Lung (tissue), 11 donors: ENCODE measurements at regions not wholly inside any gene's neighbourhood (a gene's known extent, or its start where the extent isn't known, plus 50 kb on each side); places are given as distances from the start of the nearest gene placed in this dataset.

ENCODE experiments used
- ATAC-seq: fragments of 200-7000 bp; cut with Tn5 transposase; one replicate; pipeline ENCODE4 v1.9.1; 2020; ENCODE audit warnings: moderate number of reproducible peaks; ENCODE audit not compliant: insufficient read depth, low FRiP score
- DNase-seq, 3 donors: peaks; one replicate each; pipeline ENCODE4 v3.0.0-alpha.2; 2013 to 2017
- H3K27ac ChIP-seq, 2 donors: one replicate each; pipeline ENCODE4 v1.5.1; 2013; ENCODE audit warnings: mild to moderate bottlenecking in 2 of 2, moderate library complexity in 2 of 2, control low read depth in 1 of 2, inconsistent platforms in 1 of 2, low read depth in 1 of 2, low read length in 1 of 2
- H3K27me3 ChIP-seq, 3 donors: one replicate each; pipeline ENCODE4 v1.5.1; 2013; ENCODE audit warnings: low read length in 2 of 3; ENCODE audit not compliant: control insufficient read depth in 3 of 3, insufficient read depth in 3 of 3
- H3K36me3 ChIP-seq, 4 donors: one replicate each; pipeline ENCODE4 v1.5.1; 2013; ENCODE audit warnings: low read length in 4 of 4, mild to moderate bottlenecking in 1 of 4, moderate library complexity in 1 of 4; ENCODE audit not compliant: control insufficient read depth in 4 of 4, insufficient read depth in 4 of 4
- H3K4me1 ChIP-seq, 5 donors: one replicate each; pipeline ENCODE4 v1.5.1; 2013; ENCODE audit warnings: low read length in 5 of 5, mild to moderate bottlenecking in 2 of 5, moderate library complexity in 1 of 5; ENCODE audit not compliant: control insufficient read depth in 5 of 5, insufficient read depth in 5 of 5
- H3K4me3 ChIP-seq: one replicate; pipeline ENCODE4 v1.5.1; 2013; ENCODE audit warnings: mild to moderate bottlenecking, control low read depth, moderate library complexity
- H3K9ac ChIP-seq, 2 donors: one replicate each; pipeline ENCODE4 v1.5.1; 2013; ENCODE audit warnings: low read length in 2 of 2, control low read depth in 1 of 2; ENCODE audit not compliant: insufficient read depth in 1 of 2
- H3K9me3 ChIP-seq, 4 donors: one replicate each; pipeline ENCODE4 v1.5.1; 2013; ENCODE audit warnings: low read length in 3 of 4, mild to moderate bottlenecking in 1 of 4, moderate library complexity in 1 of 4; ENCODE audit not compliant: control insufficient read depth in 4 of 4, insufficient read depth in 3 of 4
- WGBS, 2 donors: extraction: QIAGEN DNeasy Blood & Tissue Kit; methylation state at CpG; one replicate each; pipeline ENCODE4 v1.1.7; 2013; 5-methylcytosine and 5-hydroxymethylcytosine counted together
- TF ChIP-seq, protein P1 (sequence below): IDR thresholded peaks from 2 replicates; pipeline ENCODE4 v1.5.1; 2012; ENCODE audit warnings: mild to moderate bottlenecking; ENCODE audit errors: control extremely low read depth, extremely low read depth
- donor health status: control.
- donor health status: control.
- donor health status: Bipolar disorder and iron deficiency.
- donor health status: healthy.
- donor health status: DM: yes; HTN: yes; CAD: no.

- no peak overlapping the region for H3K4me3 ChIP-seq
- no peak overlapping the region for H3K27ac ChIP-seq
- DNase-seq (no peak), ATAC-seq (no peak)
- WGBS, 2 donors, result 87 to 96% methylated on average over 1 of the region's 1 CpG
- peaks cover 0 to 1% (median 0%) of the 10 kb centered on the region in 4 donors for H3K9me3 ChIP-seq
- TF ChIP-seq, protein P1, sequence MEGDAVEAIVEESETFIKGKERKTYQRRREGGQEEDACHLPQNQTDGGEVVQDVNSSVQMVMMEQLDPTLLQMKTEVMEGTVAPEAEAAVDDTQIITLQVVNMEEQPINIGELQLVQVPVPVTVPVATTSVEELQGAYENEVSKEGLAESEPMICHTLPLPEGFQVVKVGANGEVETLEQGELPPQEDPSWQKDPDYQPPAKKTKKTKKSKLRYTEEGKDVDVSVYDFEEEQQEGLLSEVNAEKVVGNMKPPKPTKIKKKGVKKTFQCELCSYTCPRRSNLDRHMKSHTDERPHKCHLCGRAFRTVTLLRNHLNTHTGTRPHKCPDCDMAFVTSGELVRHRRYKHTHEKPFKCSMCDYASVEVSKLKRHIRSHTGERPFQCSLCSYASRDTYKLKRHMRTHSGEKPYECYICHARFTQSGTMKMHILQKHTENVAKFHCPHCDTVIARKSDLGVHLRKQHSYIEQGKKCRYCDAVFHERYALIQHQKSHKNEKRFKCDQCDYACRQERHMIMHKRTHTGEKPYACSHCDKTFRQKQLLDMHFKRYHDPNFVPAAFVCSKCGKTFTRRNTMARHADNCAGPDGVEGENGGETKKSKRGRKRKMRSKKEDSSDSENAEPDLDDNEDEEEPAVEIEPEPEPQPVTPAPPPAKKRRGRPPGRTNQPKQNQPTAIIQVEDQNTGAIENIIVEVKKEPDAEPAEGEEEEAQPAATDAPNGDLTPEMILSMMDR, result no peak
- no peaks in the 10 kb centered on the region for H3K36me3 ChIP-seq
- H3K4me1 ChIP-seq, result peaks cover 0 to 4% (median 0%) of the 10 kb centered on the region in 5 donors
- H3K27me3 ChIP-seq, result no peaks in the 10 kb centered on the region
- H3K9ac ChIP-seq, result no peak overlapping the region
Observed at GRCh38 chr5:167286891-167287290, 1004.6 kb upstream of the WWC1 start.

DNA sequence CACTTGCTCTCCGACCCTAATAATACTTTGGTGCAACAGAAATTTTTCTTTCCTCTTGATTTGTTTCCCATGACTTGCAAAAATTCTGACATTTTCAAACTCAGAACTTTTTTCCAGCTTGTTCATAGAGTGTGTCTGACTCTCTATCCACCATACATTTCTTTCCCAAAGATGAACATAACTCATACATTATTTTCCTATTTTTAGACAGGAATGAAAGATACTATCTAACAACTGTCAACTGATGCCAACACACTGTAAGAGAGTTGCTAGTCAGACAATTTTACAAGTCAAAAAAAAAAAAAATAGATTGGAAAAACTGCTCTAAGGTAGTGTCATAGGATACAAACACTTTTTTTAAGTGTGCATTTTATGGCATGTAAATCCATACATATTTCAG, 1001.0 kb upstream of the WWC1 start:
- peaks cover 0 to 2% (median 0%) of the 10 kb centered on the region in 4 donors for H3K9me3 ChIP-seq
- no peak overlapping the region for H3K4me3 ChIP-seq
- H3K4me1 ChIP-seq, result peaks cover 0 to 20% (median 2%) of the 10 kb centered on the region in 5 donors
- no peak overlapping the region for H3K9ac ChIP-seq
- DNase-seq, result no peak
- H3K27ac ChIP-seq, result no peak overlapping the region
- ATAC-seq, result no peak
- H3K36me3 ChIP-seq, result no peaks in the 10 kb centered on the region
- 93% methylated on average over 1 of the region's 1 CpG for WGBS, 2 donors
- H3K27me3 ChIP-seq, result no peaks in the 10 kb centered on the region
- TF ChIP-seq, protein P1, result no peak

- Histone ChIP-seq H3K9ac (no peak overlapping the region), H3K4me3 (no peak overlapping the region), H3K4me1 (peaks cover 0 to 28% (median 2%) of the 10 kb centered on the region in 5 donors), H3K9me3 (peaks cover 0 to 2% (median 0%) of the 10 kb centered on the region in 4 donors), H3K27me3 (no peaks in the 10 kb centered on the region), H3K27ac (peak overlapping the region in 1 of 2 donors; percentile 56), H3K36me3 (no peaks in the 10 kb centered on the region)
- TF ChIP-seq, protein P1, result no peak
- 57 to 61% methylated on average over 3 of the region's 3 CpGs for WGBS, 2 donors
- DNase-seq, result peak; percentile 24 to 94 (median 91)
- peak; percentile 34 for ATAC-seq
Observed at GRCh38 chr5:167294882-167295680, 996.4 kb upstream of the WWC1 start.
